Liver (tissue), 8 donors: ENCODE measurements at regions not wholly inside any gene's neighbourhood (a gene's known extent, or its start where the extent isn't known, plus 50 kb on each side); places are given as distances from the start of the nearest gene placed in this dataset.
"Not testable (repeated sequence)": the region's sequence is repeated elsewhere in the genome, so short reads cannot be mapped to it uniquely, and the experiment has no call there.

Experiments
- DNase-seq: peaks from one replicate; pipeline ENCODE4 v3.0.0-alpha.2; 2017; ENCODE audit warnings: low spot score
- H3K27ac ChIP-seq, 2 donors: one replicate each; pipeline ENCODE4 v1.7.0; 2013; ENCODE audit warnings: inconsistent platforms in 2 of 2, low read length in 2 of 2, control low read depth in 1 of 2, low read depth in 1 of 2, mild to moderate bottlenecking in 1 of 2
- H3K27me3 ChIP-seq, 4 donors: one replicate each; pipeline versions ENCODE4 v1.6.1 to v1.7.0; 2013; ENCODE audit warnings: low read length in 3 of 4, inconsistent platforms in 1 of 4, mild to moderate bottlenecking in 1 of 4, moderate library complexity in 1 of 4; ENCODE audit not compliant: control insufficient read depth in 4 of 4, insufficient read depth in 4 of 4
- H3K36me3 ChIP-seq, 4 donors: one replicate each; pipeline versions ENCODE4 v1.6.1 to v1.7.0; 2013; ENCODE audit warnings: low read length in 3 of 4, mild to moderate bottlenecking in 3 of 4, low read depth in 1 of 4, moderate library complexity in 1 of 4; ENCODE audit not compliant: control insufficient read depth in 4 of 4, insufficient read depth in 3 of 4
- H3K4me1 ChIP-seq, 4 donors: one replicate each; pipeline versions ENCODE4 v1.6.1 to v1.7.0; 2013; ENCODE audit warnings: low read length in 3 of 4, mild to moderate bottlenecking in 3 of 4, moderate library complexity in 1 of 4; ENCODE audit not compliant: control insufficient read depth in 4 of 4, insufficient read depth in 4 of 4
- H3K4me3 ChIP-seq, 3 donors: one replicate each; pipeline versions ENCODE4 v1.6.1 to v1.7.0; 2013; ENCODE audit warnings: low read length in 3 of 3, control low read depth in 1 of 3, low read depth in 1 of 3, mild to moderate bottlenecking in 1 of 3
- H3K9ac ChIP-seq, 2 donors: one replicate each; pipeline ENCODE4 v1.7.0; 2013; ENCODE audit warnings: low read length in 2 of 2, mild to moderate bottlenecking in 2 of 2, moderate library complexity in 2 of 2, control low read depth in 1 of 2, low read depth in 1 of 2
- H3K9me3 ChIP-seq, 4 donors: one replicate each; pipeline versions ENCODE4 v1.6.1 to v1.7.0; 2013; ENCODE audit warnings: low read length in 3 of 4; ENCODE audit not compliant: control insufficient read depth in 4 of 4
- EGR1 ChIP-seq, 2 donors: IDR thresholded peaks; 2 replicates each; pipeline ENCODE4 v1.6.1; 2016 to 2018; ENCODE audit warnings: antibody characterized with exemption in 2 of 2, low read depth in 2 of 2
- FOXA1 ChIP-seq: IDR thresholded peaks from 2 replicates; pipeline ENCODE4 v1.6.1; 2016; ENCODE audit warnings: antibody characterized with exemption
- FOXA2 ChIP-seq: IDR thresholded peaks from 2 replicates; pipeline ENCODE4 v1.6.1; 2016; ENCODE audit warnings: antibody characterized with exemption
- GABPA ChIP-seq, 2 donors: IDR thresholded peaks in 1 of 2; conservative IDR thresholded peaks in 1 of 2; 2 replicates each; pipeline ENCODE4 v1.6.1; 2016; ENCODE audit warnings: antibody characterized with exemption in 2 of 2, mild to moderate bottlenecking in 1 of 2, moderate library complexity in 1 of 2
- HNF4A ChIP-seq, 2 donors: conservative IDR thresholded peaks; 2 replicates each; pipeline ENCODE4 v1.6.1; 2016; ENCODE audit warnings: antibody characterized with exemption in 2 of 2, mild to moderate bottlenecking in 2 of 2
- JUND ChIP-seq, 2 donors: IDR thresholded peaks; 2 replicates each; pipeline ENCODE4 v1.6.1; 2016; ENCODE audit warnings: antibody characterized with exemption in 2 of 2
- NR2F2 ChIP-seq: IDR thresholded peaks from 2 replicates; pipeline ENCODE4 v1.6.1; 2016; ENCODE audit warnings: antibody characterized with exemption
- RAD21 ChIP-seq, 2 donors: IDR thresholded peaks; 2 replicates each; pipeline ENCODE4 v1.6.1; 2016; ENCODE audit warnings: antibody characterized with exemption in 2 of 2, mild to moderate bottlenecking in 2 of 2
- RXRA ChIP-seq, 2 donors: IDR thresholded peaks; 2 replicates each; pipeline ENCODE4 v1.6.1; 2017 to 2018; ENCODE audit warnings: antibody characterized with exemption in 2 of 2, mild to moderate bottlenecking in 1 of 2
- SP1 ChIP-seq: IDR thresholded peaks from 2 replicates; pipeline ENCODE4 v1.6.1; 2018; ENCODE audit warnings: antibody characterized with exemption, mild to moderate bottlenecking
- TAF1 ChIP-seq: conservative IDR thresholded peaks from 2 replicates; pipeline ENCODE4 v1.6.1; 2016; ENCODE audit warnings: antibody characterized with exemption, mild to moderate bottlenecking
- YY1 ChIP-seq: IDR thresholded peaks from 2 replicates; pipeline ENCODE4 v1.6.1; 2016; ENCODE audit warnings: antibody characterized with exemption, mild to moderate bottlenecking
- WGBS: extraction: QIAGEN DNeasy Blood & Tissue Kit; methylation state at CpG from one replicate; pipeline ENCODE4 v1.1.7; 2013; 5-methylcytosine and 5-hydroxymethylcytosine counted together
- TF ChIP-seq, protein P1 (sequence below): IDR thresholded peaks from 2 replicates; pipeline ENCODE4 v1.6.1; 2016; ENCODE audit warnings: antibody characterized with exemption, mild to moderate bottlenecking
- TF ChIP-seq, protein P2 (sequence below): IDR thresholded peaks from 2 replicates; pipeline ENCODE4 v1.6.1; 2016; ENCODE audit warnings: antibody characterized with exemption
- TF ChIP-seq, protein P3 (sequence below): fragments of 150-350 bp; IDR thresholded peaks from 2 replicates; pipeline ENCODE4 v1.5.1; 2017; ENCODE audit warnings: improper control_type of control experiment, low read depth, low read length; ENCODE audit not compliant: missing input control
- donor health status: healthy.
- donor health status: healthy.
- donor health status: healthy.
- donor health status: healthy.
- donor health status: healthy.

DNA sequence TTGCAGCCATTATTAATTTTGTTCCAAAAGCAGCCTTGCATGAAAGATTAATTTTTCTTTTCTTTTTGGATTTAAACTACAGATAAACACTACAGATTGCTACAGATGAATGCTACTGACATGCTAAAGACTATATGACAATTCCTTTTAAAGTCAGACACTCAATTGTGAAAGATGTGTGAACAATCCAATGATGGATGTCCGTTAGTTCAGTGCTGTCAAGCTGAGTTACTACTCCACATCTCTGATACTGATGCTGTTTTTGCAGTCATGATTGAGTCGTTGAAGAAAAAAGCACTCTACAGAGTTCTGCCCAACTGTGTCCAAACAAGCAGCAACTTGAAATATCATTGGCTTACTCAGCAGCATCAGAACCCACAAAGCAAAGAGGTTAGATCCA is 146.8 kb downstream of the OTUD1 start:
- 60% methylated on average over 2 of the region's 2 CpGs for WGBS
- no peaks in the 10 kb centered on the region for H3K4me1 ChIP-seq
- no peak overlapping the region for H3K4me3 ChIP-seq
- H3K9me3 ChIP-seq: no peaks in the 10 kb centered on the region
- no peak for TF ChIP-seq NR2F2
- TF ChIP-seq, protein P1, sequence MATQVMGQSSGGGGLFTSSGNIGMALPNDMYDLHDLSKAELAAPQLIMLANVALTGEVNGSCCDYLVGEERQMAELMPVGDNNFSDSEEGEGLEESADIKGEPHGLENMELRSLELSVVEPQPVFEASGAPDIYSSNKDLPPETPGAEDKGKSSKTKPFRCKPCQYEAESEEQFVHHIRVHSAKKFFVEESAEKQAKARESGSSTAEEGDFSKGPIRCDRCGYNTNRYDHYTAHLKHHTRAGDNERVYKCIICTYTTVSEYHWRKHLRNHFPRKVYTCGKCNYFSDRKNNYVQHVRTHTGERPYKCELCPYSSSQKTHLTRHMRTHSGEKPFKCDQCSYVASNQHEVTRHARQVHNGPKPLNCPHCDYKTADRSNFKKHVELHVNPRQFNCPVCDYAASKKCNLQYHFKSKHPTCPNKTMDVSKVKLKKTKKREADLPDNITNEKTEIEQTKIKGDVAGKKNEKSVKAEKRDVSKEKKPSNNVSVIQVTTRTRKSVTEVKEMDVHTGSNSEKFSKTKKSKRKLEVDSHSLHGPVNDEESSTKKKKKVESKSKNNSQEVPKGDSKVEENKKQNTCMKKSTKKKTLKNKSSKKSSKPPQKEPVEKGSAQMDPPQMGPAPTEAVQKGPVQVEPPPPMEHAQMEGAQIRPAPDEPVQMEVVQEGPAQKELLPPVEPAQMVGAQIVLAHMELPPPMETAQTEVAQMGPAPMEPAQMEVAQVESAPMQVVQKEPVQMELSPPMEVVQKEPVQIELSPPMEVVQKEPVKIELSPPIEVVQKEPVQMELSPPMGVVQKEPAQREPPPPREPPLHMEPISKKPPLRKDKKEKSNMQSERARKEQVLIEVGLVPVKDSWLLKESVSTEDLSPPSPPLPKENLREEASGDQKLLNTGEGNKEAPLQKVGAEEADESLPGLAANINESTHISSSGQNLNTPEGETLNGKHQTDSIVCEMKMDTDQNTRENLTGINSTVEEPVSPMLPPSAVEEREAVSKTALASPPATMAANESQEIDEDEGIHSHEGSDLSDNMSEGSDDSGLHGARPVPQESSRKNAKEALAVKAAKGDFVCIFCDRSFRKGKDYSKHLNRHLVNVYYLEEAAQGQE: no peak
- TF ChIP-seq RXRA (IDR thresholded peaks at IDR 0.05): no peak
- no peak for TF ChIP-seq TAF1
- TF ChIP-seq YY1: no peak
- no peak for TF ChIP-seq EGR1 (IDR thresholded peaks at IDR 0.05; ENCODE audit: low read depth in 2 of 2)
- TF ChIP-seq, protein P2, sequence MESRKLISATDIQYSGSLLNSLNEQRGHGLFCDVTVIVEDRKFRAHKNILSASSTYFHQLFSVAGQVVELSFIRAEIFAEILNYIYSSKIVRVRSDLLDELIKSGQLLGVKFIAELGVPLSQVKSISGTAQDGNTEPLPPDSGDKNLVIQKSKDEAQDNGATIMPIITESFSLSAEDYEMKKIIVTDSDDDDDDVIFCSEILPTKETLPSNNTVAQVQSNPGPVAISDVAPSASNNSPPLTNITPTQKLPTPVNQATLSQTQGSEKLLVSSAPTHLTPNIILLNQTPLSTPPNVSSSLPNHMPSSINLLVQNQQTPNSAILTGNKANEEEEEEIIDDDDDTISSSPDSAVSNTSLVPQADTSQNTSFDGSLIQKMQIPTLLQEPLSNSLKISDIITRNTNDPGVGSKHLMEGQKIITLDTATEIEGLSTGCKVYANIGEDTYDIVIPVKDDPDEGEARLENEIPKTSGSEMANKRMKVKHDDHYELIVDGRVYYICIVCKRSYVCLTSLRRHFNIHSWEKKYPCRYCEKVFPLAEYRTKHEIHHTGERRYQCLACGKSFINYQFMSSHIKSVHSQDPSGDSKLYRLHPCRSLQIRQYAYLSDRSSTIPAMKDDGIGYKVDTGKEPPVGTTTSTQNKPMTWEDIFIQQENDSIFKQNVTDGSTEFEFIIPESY: no peak
- TF ChIP-seq JUND (IDR thresholded peaks at IDR 0.05): no peak
- TF ChIP-seq, protein P3, sequence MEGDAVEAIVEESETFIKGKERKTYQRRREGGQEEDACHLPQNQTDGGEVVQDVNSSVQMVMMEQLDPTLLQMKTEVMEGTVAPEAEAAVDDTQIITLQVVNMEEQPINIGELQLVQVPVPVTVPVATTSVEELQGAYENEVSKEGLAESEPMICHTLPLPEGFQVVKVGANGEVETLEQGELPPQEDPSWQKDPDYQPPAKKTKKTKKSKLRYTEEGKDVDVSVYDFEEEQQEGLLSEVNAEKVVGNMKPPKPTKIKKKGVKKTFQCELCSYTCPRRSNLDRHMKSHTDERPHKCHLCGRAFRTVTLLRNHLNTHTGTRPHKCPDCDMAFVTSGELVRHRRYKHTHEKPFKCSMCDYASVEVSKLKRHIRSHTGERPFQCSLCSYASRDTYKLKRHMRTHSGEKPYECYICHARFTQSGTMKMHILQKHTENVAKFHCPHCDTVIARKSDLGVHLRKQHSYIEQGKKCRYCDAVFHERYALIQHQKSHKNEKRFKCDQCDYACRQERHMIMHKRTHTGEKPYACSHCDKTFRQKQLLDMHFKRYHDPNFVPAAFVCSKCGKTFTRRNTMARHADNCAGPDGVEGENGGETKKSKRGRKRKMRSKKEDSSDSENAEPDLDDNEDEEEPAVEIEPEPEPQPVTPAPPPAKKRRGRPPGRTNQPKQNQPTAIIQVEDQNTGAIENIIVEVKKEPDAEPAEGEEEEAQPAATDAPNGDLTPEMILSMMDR: no peak
- TF ChIP-seq FOXA2: no peak
- no peak for TF ChIP-seq SP1
- TF ChIP-seq FOXA1: no peak
- no peak for TF ChIP-seq GABPA (IDR thresholded peaks at IDR 0.05 in 1 of 2, conservative IDR thresholded peaks at IDR 0.05 in 1 of 2)
- TF ChIP-seq RAD21 (IDR thresholded peaks at IDR 0.05): no peak
- TF ChIP-seq HNF4A (conservative IDR thresholded peaks at IDR 0.05): no peak
- no peaks in the 10 kb centered on the region for H3K27me3 ChIP-seq
- H3K9ac ChIP-seq: no peak overlapping the region
- no peak overlapping the region for H3K27ac ChIP-seq
- DNase-seq: no peak
- H3K36me3 ChIP-seq: no peaks in the 10 kb centered on the region

GRCh38 chr10:23595278-23595677 is 156.4 kb downstream of the OTUD1 start:
- H3K27ac ChIP-seq, H3K9ac ChIP-seq, H3K36me3 ChIP-seq, DNase-seq, H3K9me3 ChIP-seq, H3K4me1 ChIP-seq, H3K27me3 ChIP-seq, H3K4me3 ChIP-seq: not testable (repeated sequence)
- WGBS: 86% methylated on average over 10 of the region's 10 CpGs
